K562 (cell line): ENCODE measurements at regions not wholly inside any gene's neighbourhood (a gene's known extent, or its start where the extent isn't known, plus 50 kb on each side); places are given as distances from the start of the nearest gene placed in this dataset.

ENCODE experiments used
- ATAC-seq: fragments of 200-7000 bp; cut with Tn5 transposase; 3 replicates; pipeline ENCODE4 v1.9.1; 2020; ENCODE audit warnings: moderate library complexity
- BruUV-seq: library from RNA; stranded (reverse); fragments of 400-500 nt; replicated peaks from 2 replicates; lab custom pipeline; 2021; lab: Mats Ljungman, UMichigan
- CTCF ChIA-PET: fragments of 300-600 bp; formaldehyde crosslinking; extraction: SDS; loops from one replicate; lab custom pipeline; 2021; ENCODE audit warnings: low intra/inter-chr PET ratio; lab: Yijun Ruan, JAX
- POLR2A ChIA-PET: fragments of 300-600, 350-650 bp; sonication (Branson Sonifier 250); formaldehyde crosslinking; extraction: SDS; loops from one replicate; lab custom pipeline; 2021; ENCODE audit warnings: antibody characterized with exemption, inconsistent platforms; lab: Yijun Ruan, JAX
- DNase-seq, 4 experiments: peaks; one replicate each; pipeline versions ENCODE4 v3.0.0 to v3.0.0-alpha.2; 2011 to 2018; ENCODE audit warnings: low spot score in 3 of 4, mixed read lengths in 3 of 4; ENCODE audit errors: extremely low read depth in 1 of 4
- FAIRE-seq: peaks from 2 replicates; lab custom pipeline; 2011; peaks lifted over from hg19 to GRCh38; lab: Jason Lieb, UNC
- H2AFZ ChIP-seq: 2 replicates; pipeline ENCODE4 v1.6.0; 2011; ENCODE audit warnings: low read depth, low read length, control low read depth, inconsistent platforms
- H3K27ac ChIP-seq: fragments of 200-600 bp; 3 replicates; pipeline ENCODE4 v1.8.0; 2011; ENCODE audit warnings: low read depth, mild to moderate bottlenecking, control low read depth, inconsistent platforms, low read length, moderate library complexity, mixed read lengths; ENCODE audit errors: extremely low read depth
- H3K27me3 ChIP-seq, 2 experiments: fragments of 300-600 bp in 1 of 2; 2 replicates in 1 of 2; 3 replicates in 1 of 2; pipeline versions ENCODE4 v1.6.0 to v1.8.0; 2011; ENCODE audit warnings: inconsistent platforms in 2 of 2, low read length in 2 of 2, mild to moderate bottlenecking in 1 of 2, mixed read lengths in 1 of 2, moderate library complexity in 1 of 2; ENCODE audit not compliant: control insufficient read depth in 2 of 2, insufficient read depth in 2 of 2
- H3K36me3 ChIP-seq: fragments of 300-600 bp; 3 replicates; pipeline ENCODE4 v1.8.0; 2011; ENCODE audit warnings: mild to moderate bottlenecking, low read length, inconsistent platforms; ENCODE audit not compliant: control insufficient read depth, insufficient read depth
- H3K4me1 ChIP-seq, 2 experiments: fragments of 200-600 bp in 1 of 2; replicated peaks in 1 of 2; 2 replicates in 1 of 2; 3 replicates in 1 of 2; pipeline versions ENCODE4 v1.5.1 to v1.8.0; 2011; ENCODE audit warnings: inconsistent platforms in 2 of 2, low read length in 2 of 2, mild to moderate bottlenecking in 1 of 2, mixed read lengths in 1 of 2, moderate library complexity in 1 of 2; ENCODE audit not compliant: control insufficient read depth in 2 of 2, insufficient read depth in 2 of 2
- H3K4me2 ChIP-seq: 2 replicates; pipeline ENCODE4 v1.6.1; 2011; ENCODE audit warnings: low read length, control low read depth, inconsistent platforms, mixed read lengths; ENCODE audit not compliant: insufficient read depth
- H3K4me3 ChIP-seq: fragments of 200-600 bp; sonication (generic), shearing (Covaris generic); 2 replicates; pipeline ENCODE4 v1.5.1; 2016; ENCODE audit warnings: control low read depth, inconsistent platforms
- H3K79me2 ChIP-seq: fragments of 200-600 bp; 3 replicates; pipeline ENCODE4 v1.8.0; 2011; ENCODE audit warnings: low read length, inconsistent platforms; ENCODE audit not compliant: control insufficient read depth, insufficient read depth
- H3K9ac ChIP-seq, 2 experiments: 2 replicates each; pipeline versions ENCODE4 v1.6.0 to v1.6.1; 2011; ENCODE audit warnings: low read depth in 2 of 2, low read length in 2 of 2, control low read depth in 1 of 2, inconsistent platforms in 1 of 2, mild to moderate bottlenecking in 1 of 2, mixed read lengths in 1 of 2; ENCODE audit not compliant: insufficient read depth in 1 of 2
- H3K9me1 ChIP-seq: one replicate; pipeline ENCODE4 v1.6.0; 2011; ENCODE audit warnings: inconsistent platforms, mild to moderate bottlenecking, low read length, moderate library complexity; ENCODE audit not compliant: control insufficient read depth, insufficient read depth
- H3K9me3 ChIP-seq: replicated peaks from 2 replicates; pipeline ENCODE4 v1.5.1; 2011; ENCODE audit warnings: low read depth, low read length, inconsistent platforms; ENCODE audit not compliant: control insufficient read depth, insufficient read depth
- H4K20me1 ChIP-seq: replicated peaks from 2 replicates; pipeline ENCODE4 v1.6.1; 2011; ENCODE audit warnings: low read length, inconsistent platforms, mixed read lengths; ENCODE audit not compliant: control insufficient read depth, insufficient read depth
- GTF2F1 ChIP-seq: IDR thresholded peaks from 2 replicates; pipeline ENCODE4 v1.6.1; 2011; ENCODE audit warnings: low read depth, low read length, improper control_type of control experiment
- NFIC ChIP-seq: fragments of 450-650 bp; IDR thresholded peaks from 2 replicates; pipeline ENCODE4 v1.6.1; 2017; ENCODE audit warnings: mild to moderate bottlenecking, inconsistent platforms
- NR2C2 ChIP-seq, 2 experiments: fragments of 200-800 bp in 1 of 2; sonication (Bioruptor generic) in 1 of 2; sonication (generic) in 1 of 2; formaldehyde crosslinking in 1 of 2; IDR thresholded peaks; 2 replicates each; pipeline versions ENCODE4 v1.6.1 to v1.8.0; 2016 to 2022; ENCODE audit warnings: mild to moderate bottlenecking in 1 of 2, missing compliant biosample characterization in 1 of 2, missing genetic modification characterization in 1 of 2, missing genetic modification reagents in 1 of 2
- SRSF9 ChIP-seq: fragments of 200-400 bp; formaldehyde crosslinking; IDR thresholded peaks from 2 replicates; pipeline ENCODE4 v1.6.1; 2017; ENCODE audit warnings: low read depth, low read length, borderline replicate concordance
- YY1 ChIP-seq, 3 experiments: IDR thresholded peaks; 2 replicates each; pipeline ENCODE4 v1.6.1; 2011; ENCODE audit warnings: low read length in 2 of 3, mild to moderate bottlenecking in 2 of 3, moderate library complexity in 2 of 3, borderline replicate concordance in 1 of 3, control low read depth in 1 of 3, low read depth in 1 of 3; ENCODE audit not compliant: insufficient read depth in 3 of 3, insufficient replicate concordance in 2 of 3, control insufficient read depth in 1 of 3, insufficient read length in 1 of 3; ENCODE audit errors: extremely low read depth in 1 of 3
- ZEB2 ChIP-seq: fragments of 450-650 bp; IDR thresholded peaks from 2 replicates; pipeline ENCODE4 v1.6.1; 2016
- ZNF274 ChIP-seq: IDR thresholded peaks from 2 replicates; pipeline ENCODE4 v1.6.1; 2011; ENCODE audit warnings: low read depth, mild to moderate bottlenecking, low read length, moderate library complexity, borderline replicate concordance
- ZNF311 ChIP-seq: fragments of 250-450 bp; sonication (Bioruptor Pico); IDR thresholded peaks from 2 replicates; pipeline ENCODE4 v1.4.0; 2020; ENCODE audit warnings: mild to moderate bottlenecking, moderate library complexity
- ZNF354B ChIP-seq: fragments of 250-450 bp; sonication (Bioruptor Pico); IDR thresholded peaks from 2 replicates; pipeline ENCODE4 v1.4.0; 2020
- WGBS: fragments of 100-300 bp; shearing (Covaris generic); methylation state at CpG from one replicate; pipeline ENCODE4 v1.1.6; 2016; ENCODE audit warnings: low coverage, mixed read lengths; ENCODE audit not compliant: insufficient coverage; ENCODE audit errors: missing lambda C conversion rate; 5-methylcytosine and 5-hydroxymethylcytosine counted together
- in situ Hi-C: fragments of 300-500 bp; cut with MboI; formaldehyde crosslinking; loops from 4 replicates; pipeline ENCODE4 v1.15.0; 2018; ENCODE audit warnings: inconsistent platforms, mixed read lengths
- intact Hi-C: fragments of 100-400 bp; cut with micrococcal nuclease; formaldehyde crosslinking; loops from 2 replicates; pipeline ENCODE4 v1.14.2; 2022

GRCh38 chr3:140756240-140757016 is 78.6 kb downstream of the TRIM42 start:
- Histone ChIP-seq H3K9me1 (no peaks in the 10 kb centered on the region), H3K27me3 (0 out of 5 replicates have a peak, but pooled peaks cover 0 to 4% of the 10 kb centered on the region in 2 experiments)
- TF ChIP-seq SRSF9: no peak
- peak; percentile 62 for TF ChIP-seq NFIC
- TF ChIP-seq, all 486 proteins: peak for 1
- FAIRE-seq (no peak), ATAC-seq (no peak), DNase-seq (no peak)
- H3K36me3 ChIP-seq: no peaks in the 10 kb centered on the region
- no peak overlapping the region for H3K9ac ChIP-seq
- H2AFZ ChIP-seq: no peak overlapping the region
- no peaks in the 10 kb centered on the region for H3K9me3 ChIP-seq
- ChIA-PET POLR2A (interaction anchor here (0.5 kb wide), 1 partner anchor 263 kb away, joined by 3 read pairs; no protein-coding TSS in a partner anchor), CTCF (interaction anchor here (0.6 kb wide), 1 partner anchor 374 kb away, joined by 3 read pairs; no protein-coding TSS in a partner anchor)
- 0% methylated on average over 1 of the region's 1 CpG for WGBS
- H3K4me3 ChIP-seq: no peak overlapping the region
- BruUV-seq: no TSS peak
- no peaks in the 10 kb centered on the region for H3K79me2 ChIP-seq
- no peak overlapping the region for H3K27ac ChIP-seq
- H3K4me2 ChIP-seq: no peak overlapping the region
- no peaks in the 10 kb centered on the region for H3K4me1 ChIP-seq
- intact Hi-C loops: no loop called here
- in situ Hi-C loops: no loop called here
- H4K20me1 ChIP-seq: no peaks in the 10 kb centered on the region; the same call in 1 of the 2 replicates

- Histone ChIP-seq H3K27ac (no peak overlapping the region), H3K27me3 (0 out of 5 replicates have a peak, but pooled peaks cover 0 to 4% of the 10 kb centered on the region in 2 experiments), H3K4me2 (no peak overlapping the region), H3K9me3 (no peaks in the 10 kb centered on the region), H3K9me1 (no peaks in the 10 kb centered on the region), H3K79me2 (no peaks in the 10 kb centered on the region), H3K36me3 (no peaks in the 10 kb centered on the region), H2AFZ (no peak overlapping the region), H4K20me1 (no peaks in the 10 kb centered on the region; the same call in 1 of the 2 replicates), H3K4me1 (no peaks in the 10 kb centered on the region), H3K9ac (no peak overlapping the region), H3K4me3 (no peak overlapping the region)
- WGBS: 0% methylated on average over 7 of the region's 7 CpGs
- in situ Hi-C loops: no loop called here
- ATAC-seq: no peak
- no TSS peak for BruUV-seq
- ChIA-PET CTCF (no interaction called here), POLR2A (no interaction called here)
- no peak for DNase-seq
- FAIRE-seq: no peak
- intact Hi-C loops: no loop called here
- TF ChIP-seq ZNF274: no peak
- TF ChIP-seq YY1 (IDR thresholded peaks at IDR 0.05; ENCODE audit: borderline replicate concordance in 1 of 3, control insufficient read depth in 1 of 3, extremely low read depth in 1 of 3, insufficient read depth in 3 of 3, insufficient read length in 1 of 3, insufficient replicate concordance in 2 of 3, low read depth in 1 of 3, low read length in 2 of 3): no peak
- TF ChIP-seq GTF2F1: no peak
- TF ChIP-seq NR2C2 (CRISPR knock-in tag; IDR thresholded peaks at IDR 0.05): no peak
- TF ChIP-seq NR2C2 (tag; IDR thresholded peaks at IDR 0.05): no peak
- TF ChIP-seq ZNF354B (CRISPR knock-in tag): no peak
- no peak for TF ChIP-seq ZNF311 (CRISPR knock-in tag)
- no peak for TF ChIP-seq ZEB2
Observed at GRCh38 chr3:140758791-140759444, 81.1 kb downstream of the TRIM42 start.
